ENCODE measurements at regions not wholly inside any gene's neighbourhood (a gene's known extent, or its start where the extent isn't known, plus 50 kb on each side); places are given as distances from the start of the nearest gene placed in this dataset.

- FAIRE-seq (no peak), ATAC-seq (no peak), DNase-seq (ENCODE audit: extremely low read depth in 1 of 4, low spot score in 3 of 4) (no peak)
- H3K79me2 ChIP-seq (ENCODE audit: control insufficient read depth, insufficient read depth, low read length): no peaks in the 10 kb centered on the region
- BruUV-seq (replicated peaks): no TSS peak
- no peak overlapping the region for H3K4me3 ChIP-seq
- H3K9me1 ChIP-seq (ENCODE audit: control insufficient read depth, insufficient read depth, low read length): no peaks in the 10 kb centered on the region
- in situ Hi-C loops (cut with MboI): no loop called here
- WGBS (ENCODE audit: insufficient coverage, low coverage, missing lambda C conversion rate): 0% methylated on average over 3 of the region's 3 CpGs
- no peak overlapping the region for H3K27ac ChIP-seq (ENCODE audit: extremely low read depth, low read depth, low read length)
- H3K4me2 ChIP-seq (ENCODE audit: insufficient read depth, low read length): no peak overlapping the region
- intact Hi-C loops (cut with micrococcal nuclease): no loop called here
- no peaks in the 10 kb centered on the region for H3K36me3 ChIP-seq (ENCODE audit: control insufficient read depth, insufficient read depth, low read length)
- H3K27me3 ChIP-seq (ENCODE audit: control insufficient read depth in 2 of 2, insufficient read depth in 2 of 2, low read length in 2 of 2): no peaks in the 10 kb centered on the region
- no peaks in the 10 kb centered on the region for H3K9me3 ChIP-seq (replicated peaks; ENCODE audit: control insufficient read depth, insufficient read depth, low read depth, low read length)
- CTCF ChIA-PET (ENCODE audit: low intra/inter-chr PET ratio): no interaction called here
- POLR2A ChIA-PET: no interaction called here
- no peak overlapping the region for H3K9ac ChIP-seq (ENCODE audit: insufficient read depth in 1 of 2, low read depth in 2 of 2, low read length in 2 of 2)
- H2AFZ ChIP-seq (ENCODE audit: low read depth, low read length): no peak overlapping the region
- no peaks in the 10 kb centered on the region for H4K20me1 ChIP-seq (replicated peaks; ENCODE audit: control insufficient read depth, insufficient read depth, low read length)
- H3K4me1 ChIP-seq (replicated peaks in 1 of 2; ENCODE audit: control insufficient read depth in 2 of 2, insufficient read depth in 2 of 2, low read length in 2 of 2): no peaks in the 10 kb centered on the region
- TF ChIP-seq GTF3C2 (IDR thresholded peaks at IDR 0.05; ENCODE audit: borderline replicate concordance, extremely low read depth, insufficient read length) (no peak), TRIM25 (IDR thresholded peaks at IDR 0.05; ENCODE audit: borderline replicate concordance) (no peak)
These were observed 81.0 kb upstream of the CCDC150 start for GRCh38 chr2:196558497-196558896.
